Vagina (tissue), 2 donors: ENCODE measurements at regions not wholly inside any gene's neighbourhood (a gene's known extent, or its start where the extent isn't known, plus 50 kb on each side); places are given as distances from the start of the nearest gene placed in this dataset.

ENCODE experiments used
- POLR2AphosphoS5 ChIP-seq, 2 donors: sonication (generic); formaldehyde crosslinking; IDR thresholded peaks; one replicate each; pipeline ENCODE4 v1.9.0; 2017; ENCODE audit warnings: antibody characterized with exemption in 2 of 2, mild to moderate bottlenecking in 2 of 2, low read depth in 1 of 2; ENCODE audit not compliant: insufficient read depth in 1 of 2
- TF ChIP-seq, protein P1 (sequence below), 3 experiments: fragments of 450-650 bp in 2 of 3; fragments of 200-600 bp in 1 of 3; sonication (generic) in 1 of 3; IDR thresholded peaks; one replicate each; pipeline ENCODE4 v1.5.1; 2017 to 2019; ENCODE audit warnings: antibody characterized with exemption in 3 of 3, mild to moderate bottlenecking in 2 of 3, moderate library complexity in 2 of 3

DNA sequence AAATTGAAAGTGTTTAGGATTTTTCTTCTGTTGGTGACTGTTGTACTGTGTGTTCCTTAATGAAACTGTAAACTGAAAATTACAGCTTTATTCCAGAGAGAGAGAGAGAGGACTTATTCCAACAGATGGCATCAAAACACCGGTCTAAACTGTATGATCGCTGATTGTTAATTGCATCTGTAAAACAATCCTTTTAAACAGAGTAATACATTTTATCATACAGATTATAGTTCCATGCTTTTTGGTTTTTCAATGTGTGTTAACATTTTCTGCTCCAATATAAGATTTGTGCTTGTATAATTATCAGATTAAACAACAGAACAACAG lies 289.7 kb upstream of the DNAJC19 start:
- TF ChIP-seq POLR2AphosphoS5 (IDR thresholded peaks at IDR 0.05; ENCODE audit: insufficient read depth in 1 of 2, low read depth in 1 of 2), result no peak
- TF ChIP-seq, protein P1, sequence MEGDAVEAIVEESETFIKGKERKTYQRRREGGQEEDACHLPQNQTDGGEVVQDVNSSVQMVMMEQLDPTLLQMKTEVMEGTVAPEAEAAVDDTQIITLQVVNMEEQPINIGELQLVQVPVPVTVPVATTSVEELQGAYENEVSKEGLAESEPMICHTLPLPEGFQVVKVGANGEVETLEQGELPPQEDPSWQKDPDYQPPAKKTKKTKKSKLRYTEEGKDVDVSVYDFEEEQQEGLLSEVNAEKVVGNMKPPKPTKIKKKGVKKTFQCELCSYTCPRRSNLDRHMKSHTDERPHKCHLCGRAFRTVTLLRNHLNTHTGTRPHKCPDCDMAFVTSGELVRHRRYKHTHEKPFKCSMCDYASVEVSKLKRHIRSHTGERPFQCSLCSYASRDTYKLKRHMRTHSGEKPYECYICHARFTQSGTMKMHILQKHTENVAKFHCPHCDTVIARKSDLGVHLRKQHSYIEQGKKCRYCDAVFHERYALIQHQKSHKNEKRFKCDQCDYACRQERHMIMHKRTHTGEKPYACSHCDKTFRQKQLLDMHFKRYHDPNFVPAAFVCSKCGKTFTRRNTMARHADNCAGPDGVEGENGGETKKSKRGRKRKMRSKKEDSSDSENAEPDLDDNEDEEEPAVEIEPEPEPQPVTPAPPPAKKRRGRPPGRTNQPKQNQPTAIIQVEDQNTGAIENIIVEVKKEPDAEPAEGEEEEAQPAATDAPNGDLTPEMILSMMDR (IDR thresholded peaks at IDR 0.05), result no peak
